ENCODE measurements at regions not wholly inside any gene's neighbourhood (a gene's known extent, or its start where the extent isn't known, plus 50 kb on each side); places are given as distances from the start of the nearest gene placed in this dataset.

DNA sequence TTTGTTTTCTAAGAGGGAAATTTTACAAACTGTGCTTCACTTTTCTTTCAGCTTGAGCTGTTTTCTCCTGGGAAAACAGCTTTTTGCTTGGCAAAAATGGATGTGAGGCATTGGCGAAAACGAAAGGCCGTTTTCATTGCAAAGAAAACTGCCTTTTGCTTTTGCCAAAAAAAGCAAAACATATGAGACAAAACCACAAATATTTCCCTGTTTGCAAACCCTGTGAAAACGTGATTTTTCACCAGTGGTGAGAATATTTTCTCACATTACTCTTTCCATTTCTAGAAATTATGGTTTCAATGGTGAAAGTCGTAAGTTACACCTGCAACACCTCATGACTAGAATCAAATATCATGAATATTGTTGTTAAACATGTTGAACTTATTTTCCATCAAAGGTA lies 74.0 kb upstream of the ZBTB18 start:
- no peak overlapping the region for H3K4me3 ChIP-seq (ENCODE audit: low read depth, low read length)
- TF ChIP-seq, protein P1, sequence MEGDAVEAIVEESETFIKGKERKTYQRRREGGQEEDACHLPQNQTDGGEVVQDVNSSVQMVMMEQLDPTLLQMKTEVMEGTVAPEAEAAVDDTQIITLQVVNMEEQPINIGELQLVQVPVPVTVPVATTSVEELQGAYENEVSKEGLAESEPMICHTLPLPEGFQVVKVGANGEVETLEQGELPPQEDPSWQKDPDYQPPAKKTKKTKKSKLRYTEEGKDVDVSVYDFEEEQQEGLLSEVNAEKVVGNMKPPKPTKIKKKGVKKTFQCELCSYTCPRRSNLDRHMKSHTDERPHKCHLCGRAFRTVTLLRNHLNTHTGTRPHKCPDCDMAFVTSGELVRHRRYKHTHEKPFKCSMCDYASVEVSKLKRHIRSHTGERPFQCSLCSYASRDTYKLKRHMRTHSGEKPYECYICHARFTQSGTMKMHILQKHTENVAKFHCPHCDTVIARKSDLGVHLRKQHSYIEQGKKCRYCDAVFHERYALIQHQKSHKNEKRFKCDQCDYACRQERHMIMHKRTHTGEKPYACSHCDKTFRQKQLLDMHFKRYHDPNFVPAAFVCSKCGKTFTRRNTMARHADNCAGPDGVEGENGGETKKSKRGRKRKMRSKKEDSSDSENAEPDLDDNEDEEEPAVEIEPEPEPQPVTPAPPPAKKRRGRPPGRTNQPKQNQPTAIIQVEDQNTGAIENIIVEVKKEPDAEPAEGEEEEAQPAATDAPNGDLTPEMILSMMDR (IDR thresholded peaks at IDR 0.05; ENCODE audit: borderline replicate concordance, insufficient read depth, low read depth, low read length) = no peak

DNA sequence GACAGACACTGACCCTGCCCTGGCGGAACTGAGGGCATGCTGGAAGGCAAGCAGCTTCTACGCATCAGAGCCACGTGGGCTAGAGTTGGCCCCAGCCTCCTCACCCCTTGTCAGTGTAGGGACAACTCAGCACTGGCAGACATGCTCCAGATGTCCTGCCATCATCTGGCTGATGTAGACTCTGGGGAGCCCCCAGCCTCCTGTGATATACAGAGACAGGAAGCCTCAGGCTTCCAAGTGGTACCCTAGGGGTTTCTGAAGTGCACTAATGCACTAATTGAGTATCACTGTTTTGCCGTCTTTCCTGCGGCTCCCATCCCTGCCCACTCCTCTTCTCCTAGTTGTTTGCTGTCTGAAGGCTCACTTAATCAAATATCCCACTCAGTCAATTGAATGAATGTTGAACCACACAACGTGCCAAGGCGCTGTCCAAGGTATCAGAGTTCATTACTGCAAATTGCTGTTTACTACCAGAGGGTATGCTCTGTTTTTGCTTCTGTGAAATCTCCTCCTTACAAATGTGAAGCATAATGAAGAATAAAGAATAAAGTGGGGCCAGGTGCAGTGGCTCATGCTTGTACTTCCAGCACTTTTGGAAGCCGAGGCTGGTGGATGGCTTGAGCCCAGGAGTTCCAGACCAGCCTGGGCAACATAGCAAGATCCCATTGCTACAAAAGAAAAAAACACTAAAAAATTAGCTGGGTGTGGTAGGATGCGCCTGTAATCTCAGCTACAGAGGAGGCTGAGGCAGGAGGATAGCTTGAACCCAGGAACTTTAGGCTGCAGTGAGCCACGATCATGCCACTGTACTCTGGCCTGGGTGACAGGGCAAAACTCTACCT lies 76.4 kb upstream of the ZBTB18 start:
- no peak overlapping the region for H3K4me3 ChIP-seq (ENCODE audit: low read depth, low read length)
- TF ChIP-seq, protein P1 (IDR thresholded peaks at IDR 0.05; ENCODE audit: borderline replicate concordance, insufficient read depth, low read depth, low read length) = no peak

DNA sequence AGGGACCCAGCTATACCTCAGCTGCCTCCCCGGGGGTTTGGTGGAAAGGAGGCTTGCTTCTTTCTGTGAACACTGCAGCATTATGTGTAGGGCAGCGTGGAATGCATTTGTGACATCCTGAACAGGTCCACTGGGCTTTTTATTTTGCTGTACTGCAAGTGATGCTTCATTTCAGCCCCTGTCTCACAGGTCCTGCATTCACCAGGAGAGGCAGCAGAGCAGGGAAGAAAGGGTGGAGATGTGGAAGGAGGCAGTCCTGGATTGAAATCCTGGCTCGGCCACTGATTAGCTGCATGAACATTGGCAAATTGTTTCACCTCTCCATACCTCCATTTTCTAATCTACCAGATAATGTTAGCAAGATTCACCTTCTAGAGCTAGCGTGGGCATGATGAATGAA lies 77.9 kb upstream of the ZBTB18 start:
- H3K4me3 ChIP-seq (ENCODE audit: low read depth, low read length) = no peak overlapping the region
- TF ChIP-seq, protein P1 (IDR thresholded peaks at IDR 0.05; ENCODE audit: borderline replicate concordance, insufficient read depth, low read depth, low read length) = no peak

DNA sequence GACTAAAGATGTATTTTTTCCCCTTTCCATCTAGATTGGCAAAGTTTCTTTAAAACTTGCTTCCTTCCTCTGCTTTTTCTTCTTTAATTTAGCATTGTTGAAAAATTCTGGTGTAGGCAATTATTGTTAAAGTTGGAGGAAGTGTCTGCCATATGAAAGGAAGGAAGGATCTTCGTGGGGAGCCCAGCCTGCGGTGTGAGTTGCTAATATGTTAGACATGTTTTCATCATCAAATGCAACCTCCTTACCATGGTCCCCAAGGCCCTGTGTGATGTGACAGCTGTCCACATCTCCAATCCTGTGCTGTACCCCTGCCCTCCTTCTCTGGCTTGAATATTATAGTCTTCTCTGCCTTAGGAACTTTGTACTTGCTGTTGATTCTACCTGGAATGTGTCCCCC lies 81.0 kb upstream of the ZBTB18 start:
- TF ChIP-seq, protein P1 (IDR thresholded peaks at IDR 0.05; ENCODE audit: borderline replicate concordance, insufficient read depth, low read depth, low read length) = no peak

DNA sequence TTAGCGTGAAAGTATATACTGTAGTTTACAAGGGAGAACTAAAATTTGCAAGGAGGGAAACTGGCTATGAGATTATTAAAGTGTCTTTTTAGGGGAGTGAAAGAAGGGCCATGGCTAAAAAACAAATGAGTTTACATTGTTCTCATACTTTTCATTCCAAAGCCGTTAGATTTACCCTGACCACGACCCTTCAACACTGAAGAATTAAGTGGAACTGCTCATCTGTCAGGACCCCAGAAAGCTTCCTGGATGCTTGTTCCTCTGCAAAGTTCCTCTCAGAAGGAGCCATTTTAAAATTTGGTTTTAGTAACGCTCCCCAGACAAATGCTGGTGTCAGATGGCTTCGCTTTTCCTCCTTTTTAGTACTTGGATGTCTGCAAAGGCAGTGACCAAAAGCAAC lies 82.7 kb upstream of the ZBTB18 start:
- TF ChIP-seq, protein P1 (IDR thresholded peaks at IDR 0.05; ENCODE audit: borderline replicate concordance, insufficient read depth, low read depth, low read length) = no peak
- no peak overlapping the region for H3K4me3 ChIP-seq (ENCODE audit: low read depth, low read length)

More for the DNA sequence above, 81.0 kb upstream of the ZBTB18 start:
- no peak overlapping the region for H3K4me3 ChIP-seq (ENCODE audit: low read depth, low read length)

DNA sequence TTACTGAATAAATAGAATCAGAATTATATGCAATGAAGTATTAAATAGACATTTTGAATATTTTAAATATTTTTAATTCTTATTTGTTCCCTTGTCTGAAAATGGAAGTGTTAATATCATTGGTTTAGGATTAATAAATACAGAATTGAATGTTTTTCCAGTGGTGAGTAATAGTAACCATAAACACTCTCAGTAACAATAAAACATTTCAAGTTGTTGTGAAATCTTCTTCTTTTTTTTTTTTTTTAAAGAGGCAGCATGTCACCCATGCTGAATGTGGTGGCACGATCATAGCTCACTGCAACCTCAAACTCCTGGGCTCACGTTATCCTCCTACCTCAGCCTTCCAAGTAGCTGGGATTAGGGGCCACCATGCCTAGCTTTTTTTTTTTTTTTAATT lies 86.2 kb upstream of the ZBTB18 start:
- TF ChIP-seq, protein P1 (IDR thresholded peaks at IDR 0.05; ENCODE audit: borderline replicate concordance, insufficient read depth, low read depth, low read length) = no peak

DNA sequence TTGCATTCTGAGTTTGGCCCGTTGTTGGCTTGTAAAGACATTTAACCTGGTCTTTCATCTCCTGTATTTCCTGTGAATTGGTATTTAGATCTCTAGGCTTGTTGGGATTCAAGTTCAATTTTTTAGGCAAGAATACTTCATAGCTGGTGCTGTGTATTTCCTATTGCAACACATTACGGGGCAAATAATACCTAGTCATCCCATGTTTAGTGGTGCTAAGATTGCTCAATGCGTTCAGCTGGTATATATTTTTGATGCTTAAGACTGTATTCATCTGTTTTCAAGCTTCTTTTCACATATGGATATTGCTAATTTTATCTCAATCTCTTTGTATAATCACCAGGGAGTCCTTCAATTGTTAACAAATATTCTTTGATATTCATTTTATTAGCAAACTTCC lies 87.5 kb upstream of the ZBTB18 start:
- no peak overlapping the region for H3K4me3 ChIP-seq (ENCODE audit: low read depth, low read length)
- TF ChIP-seq, protein P1 (IDR thresholded peaks at IDR 0.05; ENCODE audit: borderline replicate concordance, insufficient read depth, low read depth, low read length) = no peak

More for the DNA sequence above, 86.2 kb upstream of the ZBTB18 start:
- H3K4me3 ChIP-seq (ENCODE audit: low read depth, low read length) = no peak overlapping the region

Measured in GM12875 (cell line).